HG02642 (cell line): ENCODE measurements at regions not wholly inside any gene's neighbourhood (a gene's known extent, or its start where the extent isn't known, plus 50 kb on each side); places are given as distances from the start of the nearest gene placed in this dataset.

Experiments
- ATAC-seq: cut with Tn5 transposase; IDR thresholded peaks from one replicate; pipeline ENCODE4 v1.9.1; 2021; ENCODE audit warnings: mild to moderate bottlenecking; ENCODE audit not compliant: unreplicated experiment, poor library complexity

DNA sequence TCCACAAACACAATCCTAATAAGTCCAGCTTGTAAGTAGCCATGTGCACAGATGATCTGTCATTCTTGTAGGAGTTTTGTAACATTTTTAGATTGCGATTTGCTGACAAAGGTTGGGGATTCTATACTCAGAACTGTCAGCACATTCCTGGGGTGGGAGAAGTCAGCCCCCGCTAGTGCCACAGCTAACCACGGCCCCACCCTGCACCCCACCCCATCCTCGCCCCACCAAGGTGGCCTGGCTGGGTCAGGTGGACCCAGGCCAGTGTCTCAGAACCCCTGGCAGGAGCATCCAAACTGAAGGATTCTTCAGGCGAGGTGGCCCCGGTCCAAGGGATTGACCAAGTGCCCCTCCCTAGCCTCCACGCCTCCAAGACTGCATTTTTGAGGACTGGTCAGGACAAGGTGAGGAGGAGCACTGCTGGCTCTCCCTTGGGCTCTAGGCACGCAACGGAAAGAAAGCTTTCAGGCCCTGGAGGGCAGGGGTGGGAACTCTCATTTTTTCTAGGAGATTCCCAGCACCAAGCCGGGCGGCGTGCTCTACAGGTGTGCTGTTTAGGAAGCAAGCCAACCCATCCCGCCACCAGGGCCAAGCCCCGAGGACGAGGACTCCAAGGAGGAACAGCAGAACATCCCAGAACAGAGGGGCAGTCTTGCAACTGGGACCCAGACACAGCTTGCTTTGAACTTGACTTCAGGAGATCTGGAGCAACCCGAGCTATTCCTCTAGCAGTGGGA lies 172.8 kb downstream of the BCL11B start:
- ATAC-seq, result no peak

- no peak for ATAC-seq
Measured at GRCh38 chr14:99100497-99101270, 171.3 kb downstream of the BCL11B start.

- ATAC-seq, result no peak
Measured at GRCh38 chr14:99101855-99102461, 170.0 kb downstream of the BCL11B start.

GRCh38 chr14:99116741-99117295 lies 155.2 kb downstream of the BCL11B start:
- no peak for ATAC-seq

DNA sequence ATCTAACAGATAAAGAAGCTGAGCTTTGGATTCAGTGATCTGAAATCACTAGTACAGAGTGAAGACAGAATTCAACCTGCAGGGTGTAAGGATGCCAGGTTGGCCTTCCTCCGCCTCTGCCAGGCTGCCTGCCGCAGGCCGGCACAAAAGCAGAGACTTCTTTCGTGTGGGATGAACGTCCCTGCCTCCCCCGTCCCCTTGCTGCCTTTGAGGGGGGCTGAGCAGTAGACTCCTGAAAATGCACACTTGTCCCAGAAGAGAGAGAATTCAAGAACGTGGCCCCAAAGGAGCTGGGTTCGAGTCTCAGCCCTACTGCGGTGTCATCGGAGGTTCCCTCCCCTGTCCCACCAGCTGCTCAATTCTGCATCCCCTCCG lies 154.3 kb downstream of the BCL11B start:
- ATAC-seq, result no peak

DNA sequence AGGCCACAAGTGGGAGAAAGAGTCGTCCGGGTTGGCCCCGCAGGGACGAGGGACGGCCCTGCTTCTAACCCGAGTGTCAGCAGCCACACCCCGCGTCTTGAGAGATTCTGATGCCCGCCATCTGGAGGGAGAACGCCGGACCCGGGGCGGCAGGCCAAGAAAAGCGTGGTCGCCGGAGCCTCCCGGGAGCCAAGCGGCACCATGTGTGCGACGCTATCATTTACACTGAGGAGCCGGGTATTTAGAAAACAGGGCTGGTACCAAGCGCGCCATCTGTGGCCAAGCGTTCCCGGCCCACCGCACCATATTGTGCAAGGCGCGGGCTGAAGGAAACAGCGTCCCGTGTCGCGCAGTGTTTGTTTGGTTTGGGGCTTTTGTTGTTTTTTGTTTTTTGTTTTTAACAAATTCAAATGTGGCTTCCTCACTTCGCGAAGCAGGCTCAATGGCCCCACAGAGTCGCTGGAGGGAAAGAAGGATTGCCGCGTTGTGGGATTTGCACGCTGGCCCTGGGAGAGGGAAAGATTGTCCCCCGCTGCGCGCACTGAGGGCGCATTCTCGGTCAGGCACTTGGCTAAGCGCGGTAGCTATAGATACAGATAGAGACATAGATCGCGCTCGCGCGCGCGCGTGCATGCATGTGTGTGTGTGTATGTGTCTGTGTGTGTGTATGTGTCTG lies 153.8 kb downstream of the BCL11B start:
- ATAC-seq, result no peak

- no peak for ATAC-seq
Measured at GRCh38 chr14:99118946-99119345, 153.1 kb downstream of the BCL11B start.
